HG03354 (cell line): ENCODE measurements at regions not wholly inside any gene's neighbourhood (a gene's known extent, or its start where the extent isn't known, plus 50 kb on each side); places are given as distances from the start of the nearest gene placed in this dataset.
"Not testable (repeated sequence)": the region's sequence is repeated elsewhere in the genome, so short reads cannot be mapped to it uniquely, and the experiment has no call there.

Experiments used
- ATAC-seq: cut with Tn5 transposase; IDR thresholded peaks from one replicate; pipeline ENCODE4 v1.9.1; 2021; ENCODE audit warnings: mild to moderate bottlenecking; ENCODE audit not compliant: unreplicated experiment, poor library complexity, severe bottlenecking

DNA sequence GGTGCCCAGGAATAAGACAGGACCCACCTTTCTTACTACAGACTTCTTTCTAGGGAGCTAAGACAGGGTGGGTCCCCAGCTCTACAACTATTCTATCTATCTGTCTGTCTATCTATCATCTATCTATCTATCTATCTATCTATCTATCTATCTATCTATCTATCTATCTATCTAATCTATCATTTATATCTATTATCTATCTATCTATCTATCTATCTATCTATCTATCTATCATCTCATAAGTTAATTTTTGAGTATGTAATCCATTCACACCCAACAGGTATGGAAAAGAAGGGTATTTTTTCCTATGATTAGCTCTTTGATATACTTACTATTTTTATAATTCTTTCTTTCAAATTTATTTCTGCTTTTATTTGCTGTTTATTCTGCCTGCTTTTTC is 55.9 kb downstream of the BAMBI start:
- ATAC-seq, result no peak

- no peak for ATAC-seq
Measured at GRCh38 chr10:28733647-28734046, 56.3 kb downstream of the BAMBI start.

- no peak for ATAC-seq
Measured at GRCh38 chr10:28734938-28735759, 57.8 kb downstream of the BAMBI start.

- ATAC-seq, result no peak
Measured at GRCh38 chr10:28737096-28737495, 59.8 kb downstream of the BAMBI start.

- no peak for ATAC-seq
Measured at GRCh38 chr10:28738200-28738599, 60.9 kb downstream of the BAMBI start.

- ATAC-seq, result no peak
Measured at GRCh38 chr10:28743576-28743975, 66.3 kb downstream of the BAMBI start.

DNA sequence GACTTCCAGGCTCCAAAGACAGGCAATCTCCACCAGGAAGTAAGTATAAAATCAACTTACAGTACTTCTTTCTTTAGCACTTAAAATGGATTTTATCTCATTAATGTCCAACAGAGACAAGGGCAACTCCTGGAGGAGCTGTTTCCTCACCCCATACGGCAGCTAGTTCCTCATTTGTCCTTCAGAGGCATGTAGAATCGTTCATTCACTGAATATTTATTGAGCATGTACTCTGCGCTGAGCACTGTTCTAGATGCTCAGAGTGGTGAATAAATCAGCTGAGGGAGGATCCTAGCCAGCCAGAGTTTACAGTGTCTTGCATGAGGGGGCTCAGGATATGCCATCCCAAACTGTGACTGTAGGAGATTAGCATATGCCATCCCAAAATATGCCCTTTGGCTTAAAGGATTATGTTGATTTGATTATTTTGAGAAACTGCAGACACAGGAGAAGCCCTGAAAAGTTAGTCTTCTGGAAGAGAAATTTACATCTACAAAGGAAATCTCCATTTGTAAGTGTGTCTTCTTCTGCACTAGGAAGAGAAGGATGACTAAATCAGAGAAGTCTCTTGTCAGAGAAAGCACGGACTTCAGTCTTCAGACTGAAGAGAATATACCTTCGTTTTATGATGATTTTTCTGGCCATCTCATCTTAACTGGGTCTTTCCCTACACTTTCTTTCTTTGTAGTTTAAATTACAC is 66.9 kb downstream of the BAMBI start:
- ATAC-seq, result no peak

DNA sequence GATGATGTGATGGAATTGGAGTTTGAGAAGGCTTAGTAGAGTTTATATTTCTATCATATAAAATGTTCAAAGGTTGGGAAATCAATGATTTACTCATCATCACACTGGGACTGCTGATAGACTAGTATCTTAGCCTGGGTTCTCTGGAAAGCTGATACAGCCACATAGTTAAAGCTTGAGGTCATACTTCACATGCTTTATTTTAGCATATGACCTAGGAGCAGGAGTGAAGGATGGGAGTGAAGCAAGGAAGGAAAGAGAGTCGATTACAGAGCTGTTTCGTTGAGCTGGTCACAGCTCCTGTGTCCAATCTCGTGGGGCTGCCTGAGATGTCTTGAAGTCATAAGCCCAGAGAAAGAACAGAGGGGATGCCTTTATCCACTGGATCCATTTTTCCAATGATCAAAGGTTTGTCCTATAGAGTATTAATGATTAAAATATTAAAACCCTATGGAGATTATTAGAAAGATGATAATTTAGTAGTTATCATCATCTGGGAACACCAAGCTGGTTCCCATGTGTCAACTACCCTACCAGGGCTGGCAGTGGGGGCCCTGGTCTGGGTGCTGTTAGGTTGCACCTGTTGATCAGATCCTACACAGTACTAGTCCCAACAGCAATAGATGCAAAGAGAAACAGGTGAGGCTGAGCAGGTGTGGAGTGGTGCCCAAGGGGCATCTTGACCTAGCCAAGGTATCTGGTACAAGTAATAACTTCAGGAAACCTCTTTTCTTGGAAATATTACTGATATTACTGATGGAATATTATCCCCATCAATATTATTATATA is 77.8 kb downstream of the BAMBI start:
- ATAC-seq, result no peak

- ATAC-seq, result no peak
Measured at GRCh38 chr10:28761084-28761846, 83.9 kb downstream of the BAMBI start.

DNA sequence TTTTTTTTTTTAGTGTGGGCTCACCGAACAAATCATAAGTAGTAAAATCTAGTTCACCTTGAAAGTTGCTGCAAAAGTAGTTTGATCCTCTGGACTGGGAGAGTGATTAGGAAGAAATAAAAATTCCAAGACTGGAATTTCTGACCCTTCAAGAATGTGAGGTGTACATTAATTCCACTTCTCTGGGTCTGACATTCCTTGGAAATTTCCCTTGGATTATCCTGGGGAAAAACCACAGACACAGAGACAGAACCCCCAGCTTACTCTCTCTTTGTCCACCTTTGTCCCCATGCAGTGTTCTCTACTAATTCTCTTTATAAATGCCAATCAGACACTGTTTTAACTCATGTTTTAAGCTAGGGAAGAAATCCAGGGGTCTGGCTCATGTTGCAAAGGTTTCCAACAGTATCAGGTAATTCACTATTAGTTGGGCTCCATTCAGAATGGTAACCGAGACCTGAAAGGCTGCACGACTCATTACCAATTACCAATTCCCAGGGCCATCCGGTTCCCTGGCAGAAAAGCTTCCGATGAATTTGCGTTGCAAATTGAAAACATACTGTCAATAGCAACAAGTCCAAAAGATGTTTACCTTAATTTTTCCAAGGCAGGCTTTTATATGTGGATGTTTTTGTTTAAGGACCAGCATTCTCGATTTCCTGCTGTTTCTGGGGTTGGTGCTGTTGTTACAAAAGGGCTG is 86.3 kb downstream of the BAMBI start:
- no peak for ATAC-seq

DNA sequence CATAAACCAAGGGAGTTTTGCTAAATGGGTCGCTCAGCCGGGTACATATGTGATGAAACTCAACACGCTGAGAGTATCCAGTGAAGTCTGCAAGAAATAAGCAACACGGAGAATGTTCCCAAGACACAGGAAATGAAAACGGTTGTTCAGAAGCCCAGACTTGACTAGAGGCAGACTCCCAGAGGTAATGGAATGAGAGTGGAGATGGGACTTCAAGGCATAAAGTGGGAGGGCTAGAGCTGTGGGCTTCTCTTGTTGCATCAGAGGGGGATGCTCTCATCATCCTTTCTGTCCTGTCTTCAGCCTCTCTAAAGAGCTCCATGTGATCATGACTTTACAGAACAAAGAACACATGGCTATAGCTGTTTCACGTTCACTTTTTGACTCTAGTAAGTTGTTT is 88.3 kb downstream of the BAMBI start:
- no peak for ATAC-seq

- no peak for ATAC-seq
Measured at GRCh38 chr10:28768227-28768626, 90.9 kb downstream of the BAMBI start.

- no peak for ATAC-seq
Measured at GRCh38 chr10:28769091-28769604, 91.8 kb downstream of the BAMBI start.

GRCh38 chr10:28771580-28772090 is 94.3 kb downstream of the BAMBI start:
- not testable (repeated sequence) for ATAC-seq

DNA sequence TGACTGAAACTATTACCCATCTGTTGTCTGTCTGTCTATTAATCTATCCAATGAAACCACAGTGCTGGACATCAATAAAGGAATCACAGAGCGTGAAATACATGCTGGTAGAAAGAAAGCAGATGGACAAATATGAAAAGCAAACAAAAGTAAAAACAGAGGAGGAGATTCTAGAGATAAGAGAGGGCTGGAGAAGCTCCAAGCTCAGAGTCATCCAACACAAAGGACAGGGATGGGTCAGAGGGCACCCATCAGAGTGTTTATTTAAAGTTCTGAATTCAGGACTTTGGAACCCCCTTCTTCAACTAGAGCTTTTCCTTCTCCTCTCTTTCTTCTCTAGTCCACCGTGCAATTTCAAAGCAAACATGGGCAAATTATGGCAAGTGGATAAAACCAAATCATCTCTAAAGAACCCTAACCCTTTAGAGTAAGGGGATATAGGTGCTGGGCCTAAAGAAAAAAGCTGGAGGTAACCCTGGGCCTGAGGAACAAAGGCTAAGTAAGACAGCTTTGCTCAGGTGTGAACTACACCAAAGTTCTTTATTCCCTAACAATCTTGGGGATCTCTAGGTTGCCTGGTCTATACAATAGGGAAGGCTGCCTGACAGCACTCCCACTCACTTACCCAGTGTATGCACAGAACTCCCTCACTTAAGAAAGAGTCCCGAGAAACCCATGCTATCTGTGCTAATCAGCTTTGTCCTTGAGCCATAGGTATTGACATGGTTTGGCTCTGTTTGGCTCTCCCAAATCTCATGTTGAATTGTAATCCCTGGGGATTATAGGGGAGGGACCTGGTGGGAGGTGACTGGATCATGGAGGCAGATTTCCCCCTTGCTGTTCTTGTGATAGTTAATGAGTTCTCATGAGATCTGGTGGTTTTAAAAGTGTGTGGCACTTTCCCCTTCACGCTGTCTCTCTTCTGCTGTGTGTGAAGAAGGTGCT is 97.0 kb downstream of the BAMBI start:
- ATAC-seq, result no peak

GRCh38 chr10:28775773-28776172 is 98.5 kb downstream of the BAMBI start:
- ATAC-seq, result no peak

- ATAC-seq, result no peak
Measured at GRCh38 chr10:28776519-28776918, 99.2 kb downstream of the BAMBI start.

DNA sequence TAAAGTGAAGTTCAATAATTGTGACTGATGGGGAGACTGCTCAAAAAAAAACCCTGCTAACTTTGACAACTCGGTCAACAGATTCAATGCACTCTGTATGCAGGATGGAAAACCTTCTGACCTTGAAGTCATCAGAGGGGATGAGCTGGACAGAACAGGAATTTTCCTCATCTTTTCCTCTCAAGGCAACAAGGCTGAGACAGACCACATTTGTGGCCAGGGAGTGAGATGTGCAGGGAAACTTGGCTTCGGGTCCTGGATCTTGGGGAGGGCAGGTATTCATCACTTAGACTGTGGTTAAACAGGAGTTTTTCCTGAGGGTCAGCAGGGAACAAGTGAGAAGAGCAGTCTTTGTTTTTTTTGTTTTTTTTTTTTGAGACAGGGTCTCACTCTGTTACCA is 100.6 kb downstream of the BAMBI start:
- no peak for ATAC-seq
